ENCODE measurements at regions not wholly inside any gene's neighbourhood (a gene's known extent, or its start where the extent isn't known, plus 50 kb on each side); places are given as distances from the start of the nearest gene placed in this dataset.

DNA sequence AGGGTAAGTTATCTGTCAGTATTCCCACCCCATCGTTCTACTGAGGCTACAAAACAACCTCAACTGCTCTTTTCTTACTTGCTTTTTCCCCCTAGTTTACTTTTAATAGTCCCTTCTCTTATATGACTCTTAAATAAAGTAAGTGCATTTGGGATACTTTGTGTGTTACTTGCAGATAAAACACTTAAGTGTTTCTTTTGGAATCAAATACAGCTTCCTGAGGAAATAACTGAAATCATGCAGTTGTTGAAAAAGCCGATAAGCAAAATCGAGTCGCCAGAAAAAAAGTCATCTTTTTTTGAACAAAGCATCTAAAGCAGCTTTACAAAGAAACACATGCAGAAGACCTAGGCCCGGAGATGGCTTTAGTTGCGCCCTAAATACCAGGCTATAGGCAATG, 53.5 kb upstream of the EPB41L4A start:
- H3K27me3 ChIP-seq, result no peaks in the 10 kb centered on the region
- H3K4me1 ChIP-seq, result no peaks in the 10 kb centered on the region
- no peak overlapping the region for H3K27ac ChIP-seq (replicated peaks in 1 of 4)
- H3K36me3 ChIP-seq, result no peaks in the 10 kb centered on the region
- intact Hi-C loops (cut with DNase I), result no loop called here
- TF ChIP-seq EP300 (IDR thresholded peaks at IDR 0.05) (no peak), POLR2AphosphoS5 (IDR thresholded peaks at IDR 0.05) (no peak), POLR2A (IDR thresholded peaks at IDR 0.05; ENCODE audit: low read depth) (no peak)
- TF ChIP-seq, protein P1, sequence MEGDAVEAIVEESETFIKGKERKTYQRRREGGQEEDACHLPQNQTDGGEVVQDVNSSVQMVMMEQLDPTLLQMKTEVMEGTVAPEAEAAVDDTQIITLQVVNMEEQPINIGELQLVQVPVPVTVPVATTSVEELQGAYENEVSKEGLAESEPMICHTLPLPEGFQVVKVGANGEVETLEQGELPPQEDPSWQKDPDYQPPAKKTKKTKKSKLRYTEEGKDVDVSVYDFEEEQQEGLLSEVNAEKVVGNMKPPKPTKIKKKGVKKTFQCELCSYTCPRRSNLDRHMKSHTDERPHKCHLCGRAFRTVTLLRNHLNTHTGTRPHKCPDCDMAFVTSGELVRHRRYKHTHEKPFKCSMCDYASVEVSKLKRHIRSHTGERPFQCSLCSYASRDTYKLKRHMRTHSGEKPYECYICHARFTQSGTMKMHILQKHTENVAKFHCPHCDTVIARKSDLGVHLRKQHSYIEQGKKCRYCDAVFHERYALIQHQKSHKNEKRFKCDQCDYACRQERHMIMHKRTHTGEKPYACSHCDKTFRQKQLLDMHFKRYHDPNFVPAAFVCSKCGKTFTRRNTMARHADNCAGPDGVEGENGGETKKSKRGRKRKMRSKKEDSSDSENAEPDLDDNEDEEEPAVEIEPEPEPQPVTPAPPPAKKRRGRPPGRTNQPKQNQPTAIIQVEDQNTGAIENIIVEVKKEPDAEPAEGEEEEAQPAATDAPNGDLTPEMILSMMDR (IDR thresholded peaks at IDR 0.05), result no peak
- 75% methylated on average over 6 of the region's 6 CpGs for WGBS
- no peak overlapping the region for H3K4me3 ChIP-seq
- DNase-seq (ENCODE audit: extremely low spot score), result no peak
- no peaks in the 10 kb centered on the region for H3K9me3 ChIP-seq

DNA sequence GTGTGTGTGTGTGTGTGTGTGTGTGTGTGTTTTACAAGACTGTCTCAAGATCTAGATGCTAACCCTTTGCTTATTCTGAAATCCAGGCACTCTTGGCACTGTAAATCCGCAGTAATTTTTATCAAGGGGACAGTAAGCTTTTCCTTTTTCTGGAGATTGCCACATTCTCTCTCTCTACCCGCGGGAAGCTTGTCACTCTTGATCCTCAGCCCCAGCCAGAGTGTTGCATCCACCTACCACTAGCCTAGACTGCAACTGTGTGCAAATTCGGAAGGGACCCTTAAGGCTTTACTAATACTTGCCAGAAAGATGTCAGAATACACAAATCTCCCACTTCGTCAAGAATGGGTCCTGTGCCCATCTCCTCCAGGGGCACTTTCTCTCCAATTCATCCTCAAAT, 54.9 kb upstream of the EPB41L4A start:
- TF ChIP-seq POLR2AphosphoS5 (IDR thresholded peaks at IDR 0.05) (no peak), POLR2A (IDR thresholded peaks at IDR 0.05; ENCODE audit: low read depth) (no peak), EP300 (IDR thresholded peaks at IDR 0.05) (no peak)
- TF ChIP-seq, protein P1 (IDR thresholded peaks at IDR 0.05), result no peak
- H3K27ac ChIP-seq (replicated peaks in 1 of 4), result no peak overlapping the region
- H3K4me1 ChIP-seq, result no peaks in the 10 kb centered on the region
- H3K9me3 ChIP-seq, result no peaks in the 10 kb centered on the region
- intact Hi-C loops (cut with DNase I), result no loop called here
- no peak overlapping the region for H3K4me3 ChIP-seq
- H3K36me3 ChIP-seq, result no peaks in the 10 kb centered on the region
- peaks cover 0 to 5% (median 0%) of the 10 kb centered on the region in 4 donors for H3K27me3 ChIP-seq
- WGBS, result 79% methylated on average over 5 of the region's 5 CpGs
- DNase-seq (ENCODE audit: extremely low spot score), result no peak

DNA sequence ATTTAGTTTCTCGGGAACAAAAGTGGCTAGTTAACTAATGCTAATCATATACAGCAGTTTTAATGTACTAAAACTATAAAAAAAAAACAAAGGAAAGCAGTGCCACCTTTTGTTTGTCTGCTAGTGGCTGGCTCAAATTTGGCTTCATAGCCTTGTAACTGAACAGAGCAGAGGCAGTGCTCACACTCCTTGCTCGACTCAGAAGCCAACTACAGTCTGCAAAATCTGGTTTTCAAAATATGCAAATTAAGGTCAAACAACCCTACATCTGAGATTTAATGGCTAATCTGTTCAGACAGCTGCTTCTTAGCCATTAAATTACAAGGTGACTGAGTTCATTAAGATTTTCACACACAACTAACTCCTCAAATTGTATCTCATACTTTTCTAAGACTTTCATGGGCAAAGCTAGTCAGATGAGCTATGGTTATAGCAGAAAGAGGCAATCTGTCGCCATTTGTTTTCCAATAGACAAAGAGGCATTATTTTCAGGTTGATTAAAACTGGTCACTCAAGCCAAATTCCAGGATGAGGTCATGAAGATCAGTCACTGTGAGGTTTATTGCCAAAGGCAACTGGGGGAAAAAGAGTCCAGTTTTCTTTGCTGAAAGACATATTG, 56.8 kb upstream of the EPB41L4A start:
- Histone ChIP-seq H3K4me1 (no peaks in the 10 kb centered on the region), H3K36me3 (no peaks in the 10 kb centered on the region), H3K27me3 (peaks cover 0 to 5% (median 0%) of the 10 kb centered on the region in 4 donors), H3K9me3 (no peaks in the 10 kb centered on the region), H3K4me3 (no peak overlapping the region), H3K27ac (replicated peaks in 1 of 4) (no peak overlapping the region)
- no peak for DNase-seq (ENCODE audit: extremely low spot score)
- TF ChIP-seq, protein P1 (IDR thresholded peaks at IDR 0.05), result no peak
- TF ChIP-seq POLR2A (IDR thresholded peaks at IDR 0.05; ENCODE audit: low read depth) (no peak), POLR2AphosphoS5 (IDR thresholded peaks at IDR 0.05) (no peak), EP300 (IDR thresholded peaks at IDR 0.05) (no peak)
- 79% methylated on average over 3 of the region's 3 CpGs for WGBS
- intact Hi-C loops (cut with DNase I), result no loop called here

DNA sequence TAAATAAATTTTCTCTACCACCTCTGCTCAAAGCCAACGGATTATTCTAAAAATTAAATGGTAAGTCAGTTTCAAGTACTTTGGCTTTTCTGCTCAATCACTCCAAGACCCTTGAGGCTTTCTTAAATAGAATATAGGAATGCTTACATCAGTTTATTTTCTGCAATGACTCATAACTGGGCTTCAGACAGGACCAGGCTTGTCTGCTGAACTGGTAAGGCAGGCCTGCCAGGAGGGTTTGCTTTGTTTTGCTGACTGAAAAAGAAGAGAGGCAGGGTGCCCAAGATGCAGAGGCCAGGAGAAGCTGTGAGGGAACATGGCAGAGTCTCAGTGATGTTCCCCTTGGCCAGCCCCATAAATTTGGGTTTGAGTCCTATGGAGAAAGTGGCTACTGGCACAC, 60.3 kb upstream of the EPB41L4A start:
- H3K4me3 ChIP-seq, result no peak overlapping the region
- H3K27ac ChIP-seq (replicated peaks in 1 of 4), result no peak overlapping the region
- H3K27me3 ChIP-seq, result peaks cover 0 to 5% (median 0%) of the 10 kb centered on the region in 4 donors
- no peak for DNase-seq (ENCODE audit: extremely low spot score)
- H3K36me3 ChIP-seq, result no peaks in the 10 kb centered on the region
- intact Hi-C loops (cut with DNase I), result no loop called here
- H3K4me1 ChIP-seq, result no peaks in the 10 kb centered on the region
- TF ChIP-seq POLR2AphosphoS5 (IDR thresholded peaks at IDR 0.05) (no peak), POLR2A (IDR thresholded peaks at IDR 0.05; ENCODE audit: low read depth) (no peak)
- WGBS, result 81% methylated on average over 1 of the region's 1 CpG
- no peaks in the 10 kb centered on the region for H3K9me3 ChIP-seq

DNA sequence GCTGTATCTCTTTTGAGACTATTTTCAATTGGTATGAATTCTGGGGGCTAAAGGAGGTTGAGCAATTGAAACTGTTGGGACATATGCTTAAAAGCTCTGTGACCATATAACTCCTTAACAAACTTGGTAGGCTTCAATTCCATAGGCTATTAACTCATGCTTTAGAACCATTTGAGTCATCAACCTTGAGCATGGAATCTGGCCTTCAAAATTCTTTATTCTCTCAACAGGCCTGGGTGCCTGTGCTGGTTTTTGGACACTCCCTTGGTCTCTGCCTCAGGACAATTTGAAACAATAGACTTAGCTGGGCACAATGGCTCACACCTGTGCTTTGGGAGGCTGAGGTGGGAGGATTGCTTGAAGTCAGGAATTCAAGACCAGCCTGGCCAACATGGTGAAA, 61.4 kb upstream of the EPB41L4A start:
- Histone ChIP-seq H3K4me1 (no peaks in the 10 kb centered on the region), H3K27me3 (peaks cover 0 to 5% (median 0%) of the 10 kb centered on the region in 4 donors), H3K27ac (replicated peaks in 1 of 4) (no peak overlapping the region), H3K36me3 (no peaks in the 10 kb centered on the region), H3K4me3 (no peak overlapping the region), H3K9me3 (no peaks in the 10 kb centered on the region)
- no peak for DNase-seq (ENCODE audit: extremely low spot score)
- intact Hi-C loops (cut with DNase I), result no loop called here
- TF ChIP-seq, protein P1 (IDR thresholded peaks at IDR 0.05), result no peak
- TF ChIP-seq POLR2AphosphoS5 (IDR thresholded peaks at IDR 0.05) (no peak), EP300 (IDR thresholded peaks at IDR 0.05) (no peak), POLR2A (IDR thresholded peaks at IDR 0.05; ENCODE audit: low read depth) (no peak)
